Right lobe of liver (tissue), 6 donors: ENCODE measurements at regions not wholly inside any gene's neighbourhood (a gene's known extent, or its start where the extent isn't known, plus 50 kb on each side); places are given as distances from the start of the nearest gene placed in this dataset.
A peak's percentile ranks its signal among the peaks of the same experiment; 100 is the strongest.

Experiments used
- ATAC-seq, 4 donors: fragments of 200-7000 bp; cut with Tn5 transposase; one replicate each; pipeline ENCODE4 v1.9.1; 2020; ENCODE audit warnings: mild to moderate bottlenecking in 4 of 4, moderate library complexity in 4 of 4
- DNase-seq, 3 donors: peaks; one replicate each; pipeline ENCODE4 v3.0.0-alpha.2; 2020
- H3K27ac ChIP-seq, 3 donors: fragments of 200-600 bp; one replicate each; pipeline ENCODE4 v1.8.0; 2022
- H3K27me3 ChIP-seq, 2 donors: fragments of 200-600 bp; one replicate each; pipeline ENCODE4 v1.8.0; 2022
- H3K36me3 ChIP-seq, 4 donors: fragments of 200-600 bp; sonication (generic) in 1 of 4; one replicate each; pipeline versions ENCODE4 v1.5.1 to v1.8.0; 2017 to 2022; ENCODE audit warnings: control low read depth in 1 of 4
- H3K4me1 ChIP-seq, 4 donors: fragments of 200-600 bp; sonication (generic) in 1 of 4; one replicate each; pipeline versions ENCODE4 v1.5.1 to v1.8.0; 2017 to 2022; ENCODE audit warnings: control low read depth in 1 of 4
- H3K4me3 ChIP-seq, 3 donors: fragments of 200-600 bp; one replicate each; pipeline ENCODE4 v1.8.0; 2022
- H3K9me3 ChIP-seq, 4 donors: fragments of 200-600 bp; sonication (generic) in 1 of 4; one replicate each; pipeline versions ENCODE4 v1.5.1 to v1.8.0; 2017 to 2022; ENCODE audit warnings: control low read depth in 1 of 4
- POLR2A ChIP-seq: fragments of 450-650 bp; IDR thresholded peaks from one replicate; pipeline ENCODE4 v1.6.1; 2017; ENCODE audit warnings: antibody characterized with exemption, mild to moderate bottlenecking
- WGBS: methylation state at CpG from one replicate; pipeline ENCODE4 v1.1.6; 2018; ENCODE audit warnings: low coverage, low lambda C conversion rate; ENCODE audit not compliant: insufficient coverage; ENCODE audit errors: missing lambda C conversion rate; 5-methylcytosine and 5-hydroxymethylcytosine counted together
- intact Hi-C, 2 donors: fragments of 100-400 bp; cut with DNase I; formaldehyde crosslinking; loops; one replicate each; pipeline versions ENCODE4 v1.11.2 to v1.14.1; 2022
- TF ChIP-seq, protein P1 (sequence below), 4 donors: fragments of 200-600 bp in 3 of 4; fragments of 450-650 bp in 1 of 4; IDR thresholded peaks; one replicate each; pipeline versions ENCODE4 v1.5.1 to v1.8.0; 2016 to 2022; ENCODE audit warnings: antibody characterized with exemption in 4 of 4, mild to moderate bottlenecking in 2 of 4
- donor health status: DM: no; HTN: yes; CAD: no.
- donor health status: DM: no; HTN: no; CAD: no.
- donor health status: DM: no; HTN: no; CAD: no.
- donor health status: DM: no; HTN: yes; CAD: no.
- donor health status: DM: no; HTN: yes; CAD: no.

DNA sequence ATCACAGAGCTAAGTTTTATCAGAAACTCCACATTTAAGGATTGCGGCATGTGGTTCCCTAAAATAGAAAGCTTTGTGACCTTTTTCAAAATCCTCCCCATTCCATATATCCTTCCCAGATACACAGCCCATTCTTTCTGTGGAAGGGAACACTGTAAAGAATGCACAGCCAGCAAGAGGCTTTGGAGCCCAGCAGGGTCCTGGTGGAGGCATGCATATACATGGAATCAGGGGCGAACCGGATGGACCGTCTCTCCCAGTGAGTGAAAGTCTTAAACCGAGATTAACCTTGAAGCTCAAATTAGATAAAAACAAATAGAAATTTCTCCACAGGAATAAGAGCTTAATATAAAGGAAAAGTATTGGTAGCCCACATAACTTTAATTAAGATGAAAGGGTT lies 436.2 kb upstream of the MDFIC2 start:
- 80% methylated on average over 5 of the region's 5 CpGs for WGBS
- no peaks in the 10 kb centered on the region for H3K36me3 ChIP-seq
- TF ChIP-seq POLR2A: no peak
- TF ChIP-seq, protein P1, sequence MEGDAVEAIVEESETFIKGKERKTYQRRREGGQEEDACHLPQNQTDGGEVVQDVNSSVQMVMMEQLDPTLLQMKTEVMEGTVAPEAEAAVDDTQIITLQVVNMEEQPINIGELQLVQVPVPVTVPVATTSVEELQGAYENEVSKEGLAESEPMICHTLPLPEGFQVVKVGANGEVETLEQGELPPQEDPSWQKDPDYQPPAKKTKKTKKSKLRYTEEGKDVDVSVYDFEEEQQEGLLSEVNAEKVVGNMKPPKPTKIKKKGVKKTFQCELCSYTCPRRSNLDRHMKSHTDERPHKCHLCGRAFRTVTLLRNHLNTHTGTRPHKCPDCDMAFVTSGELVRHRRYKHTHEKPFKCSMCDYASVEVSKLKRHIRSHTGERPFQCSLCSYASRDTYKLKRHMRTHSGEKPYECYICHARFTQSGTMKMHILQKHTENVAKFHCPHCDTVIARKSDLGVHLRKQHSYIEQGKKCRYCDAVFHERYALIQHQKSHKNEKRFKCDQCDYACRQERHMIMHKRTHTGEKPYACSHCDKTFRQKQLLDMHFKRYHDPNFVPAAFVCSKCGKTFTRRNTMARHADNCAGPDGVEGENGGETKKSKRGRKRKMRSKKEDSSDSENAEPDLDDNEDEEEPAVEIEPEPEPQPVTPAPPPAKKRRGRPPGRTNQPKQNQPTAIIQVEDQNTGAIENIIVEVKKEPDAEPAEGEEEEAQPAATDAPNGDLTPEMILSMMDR (IDR thresholded peaks at IDR 0.05): no peak

DNA sequence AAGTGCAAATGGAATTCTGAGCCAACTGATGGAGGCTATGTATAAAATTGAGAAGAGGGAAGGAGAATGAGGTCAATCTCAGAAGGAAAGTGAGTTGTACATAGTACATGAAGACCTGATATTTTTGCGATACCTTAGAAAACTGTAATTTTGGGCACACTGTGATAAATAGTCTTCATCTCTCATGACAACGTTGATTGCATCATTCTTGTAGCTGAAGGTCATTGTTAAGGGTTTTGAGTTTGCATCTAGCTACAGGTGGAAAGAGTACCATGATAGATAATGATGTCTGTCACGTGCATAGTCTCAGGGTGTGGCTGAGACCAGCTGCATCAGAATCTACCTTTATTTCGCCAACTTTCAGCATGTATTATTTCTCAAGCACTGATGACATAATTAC lies 435.4 kb upstream of the MDFIC2 start:
- WGBS: 38% methylated on average over 4 of the region's 4 CpGs

More for the DNA sequence above, 436.2 kb upstream of the MDFIC2 start:
- ATAC-seq: no peak
- H3K4me3 ChIP-seq: no peak overlapping the region
- no peaks in the 10 kb centered on the region for H3K4me1 ChIP-seq
- intact Hi-C loops: no loop called here
- H3K27me3 ChIP-seq: no peaks in the 10 kb centered on the region
- H3K9me3 ChIP-seq: no peaks in the 10 kb centered on the region
- no peak overlapping the region for H3K27ac ChIP-seq
- no peak for DNase-seq

DNA sequence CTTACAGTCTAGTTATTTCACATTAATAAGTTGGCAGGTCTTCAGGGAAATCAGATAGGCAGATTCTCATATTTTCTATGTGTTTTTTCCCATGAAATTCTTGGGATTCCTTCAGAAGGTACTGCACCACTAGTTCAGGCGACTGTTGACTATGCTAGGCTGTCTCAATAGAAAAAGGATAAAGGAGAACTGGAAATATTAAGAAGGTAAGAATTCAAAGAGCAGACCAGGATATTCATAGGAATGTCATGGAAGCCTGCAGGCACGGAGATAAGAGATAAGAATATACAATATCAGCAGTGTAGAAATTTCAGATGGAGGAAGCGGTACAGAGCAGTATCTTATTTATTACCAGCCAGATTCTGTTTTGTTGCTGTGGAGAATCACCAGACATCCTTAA lies 432.1 kb upstream of the MDFIC2 start:
- Histone ChIP-seq H3K9me3 (no peaks in the 10 kb centered on the region), H3K27ac (no peak overlapping the region), H3K4me1 (no peaks in the 10 kb centered on the region), H3K4me3 (no peak overlapping the region), H3K36me3 (no peaks in the 10 kb centered on the region), H3K27me3 (no peaks in the 10 kb centered on the region)
- intact Hi-C loops: no loop called here
- TF ChIP-seq, protein P1 (IDR thresholded peaks at IDR 0.05): no peak
- no peak for TF ChIP-seq POLR2A
- peak in 2 of 4 donors; percentile 25 to 42 for ATAC-seq
- DNase-seq: no peak
- WGBS: 47% methylated on average over 3 of the region's 3 CpGs

More for the DNA sequence above, 435.4 kb upstream of the MDFIC2 start:
- Histone ChIP-seq H3K4me3 (no peak overlapping the region), H3K36me3 (no peaks in the 10 kb centered on the region), H3K9me3 (no peaks in the 10 kb centered on the region), H3K27ac (no peak overlapping the region), H3K4me1 (no peaks in the 10 kb centered on the region), H3K27me3 (no peaks in the 10 kb centered on the region)
- DNase-seq: no peak
- intact Hi-C loops: no loop called here
- TF ChIP-seq, protein P1 (IDR thresholded peaks at IDR 0.05): no peak
- TF ChIP-seq POLR2A: no peak
- no peak for ATAC-seq

DNA sequence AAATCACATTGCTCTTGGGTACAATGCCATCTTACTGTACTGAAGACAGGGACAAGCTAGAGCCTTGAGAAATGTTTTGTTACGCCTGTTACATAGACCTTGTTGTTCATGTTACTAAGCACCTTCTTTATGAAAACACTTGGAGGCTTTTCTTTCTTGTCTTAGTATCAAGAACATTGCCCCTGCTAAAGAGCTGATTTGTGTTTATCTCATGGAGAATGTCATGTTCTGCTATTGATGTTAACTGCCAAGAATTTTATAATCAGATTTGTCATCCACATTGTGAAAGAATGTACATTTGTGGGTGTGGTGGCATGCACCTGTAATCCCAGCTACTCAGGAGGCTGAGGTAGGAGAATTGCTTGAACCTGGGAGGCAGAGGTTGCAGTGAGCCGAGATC lies 431.3 kb upstream of the MDFIC2 start:
- Histone ChIP-seq H3K4me1 (no peaks in the 10 kb centered on the region), H3K27ac (no peak overlapping the region), H3K36me3 (no peaks in the 10 kb centered on the region), H3K9me3 (no peaks in the 10 kb centered on the region), H3K4me3 (no peak overlapping the region), H3K27me3 (no peaks in the 10 kb centered on the region)
- TF ChIP-seq, protein P1 (IDR thresholded peaks at IDR 0.05): no peak
- TF ChIP-seq POLR2A: no peak
- 71% methylated on average over 2 of the region's 2 CpGs for WGBS
- DNase-seq (no peak), ATAC-seq (no peak)
- intact Hi-C loops: no loop called here

DNA sequence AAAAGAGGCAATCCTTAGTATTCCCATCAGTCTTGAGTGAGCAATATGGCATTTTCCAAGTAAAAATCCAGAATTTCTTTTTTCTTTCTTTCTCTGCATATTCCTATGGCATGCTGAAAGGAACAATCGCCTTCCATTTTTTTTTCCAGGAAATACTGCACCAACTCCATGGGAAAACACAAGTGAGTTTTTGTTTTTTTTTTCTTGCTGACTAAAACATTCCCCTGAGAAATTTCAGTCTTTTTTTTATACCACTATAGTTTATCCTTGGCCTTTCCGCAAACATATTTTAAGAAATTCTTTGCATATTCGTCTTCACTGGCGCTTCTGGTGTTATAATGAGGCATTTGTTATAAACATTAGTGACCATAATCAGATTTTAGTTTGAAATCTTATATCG lies 429.6 kb upstream of the MDFIC2 start:
- H3K36me3 ChIP-seq: no peaks in the 10 kb centered on the region
- no peaks in the 10 kb centered on the region for H3K27me3 ChIP-seq
- DNase-seq: no peak
- H3K4me3 ChIP-seq: no peak overlapping the region
- no peak for ATAC-seq
- H3K4me1 ChIP-seq: no peaks in the 10 kb centered on the region
- intact Hi-C loops: no loop called here
- TF ChIP-seq, protein P1 (IDR thresholded peaks at IDR 0.05): no peak
- no peak for TF ChIP-seq POLR2A
- H3K9me3 ChIP-seq: no peaks in the 10 kb centered on the region
- H3K27ac ChIP-seq: no peak overlapping the region
- 40% methylated on average over 5 of the region's 5 CpGs for WGBS
